VCaP (cell line): ENCODE measurements at regions not wholly inside any gene's neighbourhood (a gene's known extent, or its start where the extent isn't known, plus 50 kb on each side); places are given as distances from the start of the nearest gene placed in this dataset.

Experiments used
- H3K27ac ChIP-seq: fragments of 450-650 bp; 2 replicates; pipeline ENCODE4 v1.5.1; 2017
- CTCF ChIP-seq: fragments of 450-650 bp; conservative IDR thresholded peaks from 2 replicates; pipeline ENCODE4 v1.5.1; 2017; ENCODE audit warnings: mild to moderate bottlenecking, moderate library complexity

DNA sequence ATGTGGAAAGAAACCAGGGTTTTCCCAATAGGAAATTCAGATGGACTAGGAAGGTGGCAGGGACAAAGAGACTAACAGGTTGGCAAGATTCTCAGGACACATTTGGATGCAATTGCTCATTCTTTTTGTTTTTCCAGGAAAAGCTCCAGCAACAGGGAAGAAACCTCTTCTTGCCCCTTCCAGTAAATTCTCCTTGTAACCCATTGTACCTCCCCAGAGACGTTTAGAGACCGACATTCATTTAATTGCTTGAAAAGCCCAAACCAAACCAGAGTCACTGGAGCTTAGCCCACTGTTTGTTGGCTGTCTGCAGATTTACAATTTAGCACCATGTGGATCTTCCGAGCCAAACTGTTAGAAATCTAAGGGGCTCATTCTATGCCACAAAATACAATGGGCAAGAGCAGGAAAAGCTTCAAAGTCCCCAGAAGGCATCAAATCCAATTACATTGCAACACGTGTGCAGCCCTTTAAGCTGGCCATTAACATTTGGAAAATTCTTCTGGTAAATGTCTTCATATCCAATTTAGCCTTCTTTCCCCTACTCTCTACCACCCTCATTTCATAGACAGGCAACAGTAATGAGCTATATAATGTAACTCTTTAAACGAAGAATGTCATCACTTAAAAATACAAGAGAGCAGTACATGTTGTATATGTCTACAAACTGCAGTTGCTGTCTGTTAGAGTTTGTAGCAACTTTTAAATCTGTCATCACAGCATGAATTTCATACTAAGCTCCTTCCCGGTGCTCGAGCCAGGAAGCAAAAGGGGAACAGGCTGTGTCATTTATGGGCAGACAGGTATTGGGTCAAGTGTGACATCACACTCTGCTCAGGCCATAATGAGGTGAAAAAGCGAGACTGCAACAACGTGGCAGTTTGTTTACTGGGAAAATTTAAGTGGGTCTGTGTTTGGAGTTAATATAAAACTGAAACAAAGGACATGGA is 235.6 kb upstream of the HNRNPA3 start:
- H3K27ac ChIP-seq: no peak overlapping the region
- no peak for TF ChIP-seq CTCF

- peak; percentile 26; the same call in 1 of the 2 replicates for TF ChIP-seq CTCF
Measured at GRCh38 chr2:176978921-176979320, 233.7 kb upstream of the HNRNPA3 start.

GRCh38 chr2:176979981-176980710 is 232.4 kb upstream of the HNRNPA3 start:
- H3K27ac ChIP-seq: no peak overlapping the region
- no peak for TF ChIP-seq CTCF

More at GRCh38 chr2:176978921-176979320, 233.7 kb upstream of the HNRNPA3 start:
- no peak overlapping the region for H3K27ac ChIP-seq

DNA sequence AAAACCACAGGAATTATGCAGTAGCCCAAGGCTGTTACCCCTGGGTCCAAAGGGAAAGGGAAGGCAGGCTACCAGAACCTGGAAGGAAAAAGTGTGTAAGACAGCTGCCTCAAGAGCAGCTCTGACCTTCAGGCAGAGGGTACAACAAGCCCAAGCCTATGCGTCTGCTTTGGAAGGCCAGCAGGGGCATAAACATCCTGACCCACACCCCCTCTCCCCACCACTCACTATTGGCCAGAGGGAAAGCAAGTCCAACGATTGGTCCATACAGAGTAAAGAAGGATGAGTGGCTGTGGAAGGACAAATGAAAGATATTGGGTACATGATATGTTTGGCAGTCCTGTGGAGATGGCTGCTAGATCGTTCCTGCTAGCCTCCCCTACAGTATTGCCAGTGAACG is 227.6 kb upstream of the HNRNPA3 start:
- no peak for TF ChIP-seq CTCF
- no peak overlapping the region for H3K27ac ChIP-seq

DNA sequence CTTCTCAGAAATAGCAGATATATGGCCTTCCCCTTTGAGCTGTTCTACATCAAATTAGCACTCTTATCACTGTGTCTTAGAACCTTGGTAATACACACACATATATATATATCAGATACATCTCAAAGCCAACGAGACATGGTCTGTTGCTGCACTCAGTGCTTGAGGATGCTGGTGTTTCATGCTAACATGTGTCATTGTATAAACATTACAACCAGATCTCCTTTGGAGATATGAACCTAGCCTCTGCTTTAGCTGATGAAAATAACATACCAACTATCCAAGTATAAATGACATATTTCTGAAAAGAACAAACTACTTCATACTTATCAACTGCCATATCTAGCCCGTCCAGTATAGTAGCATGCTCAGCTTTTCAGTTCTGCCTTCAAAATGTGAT is 226.7 kb upstream of the HNRNPA3 start:
- TF ChIP-seq CTCF: no peak
- peak overlapping the region; percentile 57 for H3K27ac ChIP-seq

- H3K27ac ChIP-seq: peak overlapping the region; percentile 57
- no peak for TF ChIP-seq CTCF
Measured at GRCh38 chr2:176986487-176986886, 226.1 kb upstream of the HNRNPA3 start.

DNA sequence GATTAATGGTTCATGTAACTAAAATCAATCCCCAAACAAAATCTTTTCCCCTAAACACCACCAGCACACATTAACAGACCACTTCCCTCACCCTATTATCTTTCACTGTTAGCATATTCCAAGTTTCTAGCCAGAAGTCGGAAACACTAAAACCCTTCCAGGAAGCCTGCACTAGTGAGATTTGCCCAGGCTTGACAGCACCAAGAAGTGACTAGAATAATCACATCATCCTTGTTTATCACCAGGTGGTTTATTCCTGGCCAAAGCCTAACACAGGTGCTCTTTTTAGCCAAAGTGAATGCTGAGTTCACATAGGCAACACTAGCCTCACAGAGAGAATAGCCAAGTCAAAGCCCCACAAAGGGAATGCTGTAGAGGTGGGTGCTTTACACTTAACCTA is 221.2 kb upstream of the HNRNPA3 start:
- no peak for TF ChIP-seq CTCF
- H3K27ac ChIP-seq: no peak overlapping the region
